VCaP (cell line): ENCODE measurements at regions not wholly inside any gene's neighbourhood (a gene's known extent, or its start where the extent isn't known, plus 50 kb on each side); places are given as distances from the start of the nearest gene placed in this dataset.

Experiments
- H3K27ac ChIP-seq: fragments of 450-650 bp; 2 replicates; pipeline ENCODE4 v1.5.1; 2017
- CTCF ChIP-seq: fragments of 450-650 bp; conservative IDR thresholded peaks from 2 replicates; pipeline ENCODE4 v1.5.1; 2017; ENCODE audit warnings: mild to moderate bottlenecking, moderate library complexity

DNA sequence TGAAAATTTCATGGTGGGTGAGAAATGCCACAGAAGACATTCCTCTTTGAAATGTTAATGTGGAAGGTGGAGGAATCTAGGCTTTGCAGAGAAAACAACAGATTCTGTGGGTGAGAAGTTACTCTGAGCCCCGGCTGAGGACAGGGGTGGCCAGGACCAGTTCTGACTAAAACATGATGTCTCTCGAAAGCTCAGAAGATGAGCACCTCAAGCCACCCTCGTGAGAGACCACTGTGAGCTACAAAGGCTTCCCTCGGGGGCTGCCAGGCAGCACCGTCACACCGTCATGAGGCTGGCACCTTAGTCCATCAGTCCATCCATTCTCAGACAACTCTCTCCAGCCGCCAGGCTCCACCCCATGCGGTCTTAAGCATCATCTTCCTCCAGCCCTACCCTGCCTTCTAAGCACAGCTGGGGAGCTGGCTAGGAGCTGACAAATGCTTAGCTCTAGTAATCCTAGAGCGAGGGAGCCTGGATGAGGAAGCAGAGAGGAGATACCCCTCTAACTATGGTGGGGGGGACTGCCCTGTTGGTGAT lies 360.5 kb downstream of the SHANK2 start:
- H3K27ac ChIP-seq: no peak overlapping the region
- no peak for TF ChIP-seq CTCF

DNA sequence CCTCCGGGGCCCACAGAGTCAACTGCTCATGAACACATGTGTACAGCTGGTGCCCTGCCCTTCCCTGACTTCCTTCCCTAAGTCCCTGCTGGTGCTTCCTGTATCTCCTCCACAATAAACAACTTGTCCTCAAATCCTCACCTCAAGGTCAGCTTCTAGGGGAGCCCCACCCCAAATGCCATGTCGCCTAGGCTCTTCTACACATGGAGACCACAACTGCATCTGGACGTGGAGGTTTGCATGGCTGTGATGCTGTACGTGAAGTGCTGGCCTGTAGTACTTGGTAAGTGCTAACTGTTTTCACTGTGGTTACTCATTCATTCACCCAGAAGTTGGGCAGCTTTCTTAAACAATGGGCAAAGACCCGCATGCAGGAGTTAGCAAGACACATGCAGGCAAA lies 359.5 kb downstream of the SHANK2 start:
- TF ChIP-seq CTCF: no peak
- H3K27ac ChIP-seq: no peak overlapping the region

DNA sequence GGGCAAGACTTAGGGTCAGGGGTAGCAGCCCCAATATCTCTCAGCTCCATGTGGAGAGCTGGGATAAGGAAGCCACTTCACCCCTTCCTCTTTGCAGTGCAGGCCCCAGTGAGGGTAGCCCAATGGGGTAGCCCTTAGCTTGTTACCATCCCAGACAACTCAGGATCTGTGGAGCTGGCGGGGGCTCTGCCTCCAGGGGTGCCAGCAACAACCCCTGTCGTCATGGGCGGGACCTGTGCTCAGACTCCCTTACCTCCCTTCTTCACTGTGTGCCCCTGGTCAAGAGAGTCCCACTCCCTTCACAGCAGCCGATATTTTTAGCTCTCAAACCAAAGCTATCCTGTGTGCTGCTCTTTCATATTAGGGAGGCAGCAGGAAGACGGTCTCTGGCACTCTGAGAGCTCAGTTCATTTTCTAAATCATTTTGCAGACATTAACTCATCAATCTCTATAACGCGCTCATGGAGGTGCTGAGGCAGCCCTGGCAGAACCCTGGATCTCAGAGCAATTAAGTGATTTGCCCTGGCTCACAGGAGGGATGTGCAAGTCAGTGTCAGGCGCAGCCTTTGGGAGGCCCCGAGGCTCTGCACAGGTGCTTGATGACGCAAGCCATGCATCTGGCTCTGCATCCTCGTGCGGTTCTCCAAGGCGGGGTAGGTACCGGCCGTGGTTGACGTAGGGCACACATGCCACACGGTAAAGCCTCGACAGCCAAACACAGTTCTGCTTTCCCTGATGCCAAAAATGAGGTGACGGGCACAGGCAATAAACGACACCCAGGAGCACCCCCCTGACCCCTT lies 357.6 kb downstream of the SHANK2 start:
- no peak for TF ChIP-seq CTCF
- no peak overlapping the region for H3K27ac ChIP-seq

GRCh38 chr11:70895366-70895670 lies 357.1 kb downstream of the SHANK2 start:
- TF ChIP-seq CTCF: no peak
- no peak overlapping the region for H3K27ac ChIP-seq

DNA sequence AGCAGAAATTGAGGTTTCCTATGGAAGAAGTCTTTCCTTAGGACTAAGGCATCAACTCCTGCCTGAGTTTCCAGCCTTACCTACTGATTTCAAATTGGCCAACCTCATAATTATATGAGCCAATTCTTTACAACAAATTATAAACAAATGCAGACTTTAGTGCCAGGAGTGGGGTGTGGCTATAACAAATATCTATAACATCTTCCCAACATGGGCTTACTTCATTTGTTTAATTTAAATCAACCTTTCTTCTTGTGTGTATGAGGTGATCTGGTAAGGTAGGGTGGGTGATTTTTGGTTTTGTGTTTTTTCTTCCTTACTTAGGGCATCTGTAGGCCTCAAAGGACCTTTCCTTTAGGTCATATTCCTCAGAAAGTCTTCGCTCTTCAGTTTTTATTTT lies 354.9 kb downstream of the SHANK2 start:
- no peak overlapping the region for H3K27ac ChIP-seq
- no peak for TF ChIP-seq CTCF

GRCh38 chr11:70899616-70900015 lies 352.8 kb downstream of the SHANK2 start:
- no peak for TF ChIP-seq CTCF
- no peak overlapping the region for H3K27ac ChIP-seq

DNA sequence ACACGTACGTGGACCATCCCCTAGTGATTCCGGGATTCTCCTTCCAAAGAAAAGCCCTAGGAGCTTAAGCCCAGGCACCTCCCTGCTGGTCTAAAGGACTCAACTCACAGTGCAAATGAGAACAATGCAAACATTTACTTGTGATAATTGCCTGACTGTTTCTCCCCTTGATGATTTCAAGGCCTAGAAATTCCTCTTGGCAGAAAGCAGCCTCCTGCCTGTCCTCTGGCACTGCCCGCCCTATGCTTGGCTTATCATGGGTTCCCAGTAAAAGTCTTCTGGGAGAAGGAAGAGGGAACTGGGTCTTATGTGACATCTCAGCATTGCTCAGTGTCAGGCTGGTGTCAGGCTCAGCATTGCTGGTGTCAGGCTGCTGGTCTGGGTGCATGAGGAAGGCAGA lies 351.8 kb downstream of the SHANK2 start:
- no peak overlapping the region for H3K27ac ChIP-seq
- no peak for TF ChIP-seq CTCF
